Breast epithelium (tissue), 4 donors: ENCODE measurements at regions not wholly inside any gene's neighbourhood (a gene's known extent, or its start where the extent isn't known, plus 50 kb on each side); places are given as distances from the start of the nearest gene placed in this dataset.
A peak's percentile ranks its signal among the peaks of the same experiment; 100 is the strongest.

ENCODE experiments used
- DNase-seq, 2 donors: peaks; one replicate each; pipeline ENCODE4 v3.0.0-alpha.2; 2019; ENCODE audit warnings: low spot score in 2 of 2
- H3K27ac ChIP-seq, 2 donors: fragments of 200-600 bp; sonication (generic) in 1 of 2; one replicate each; pipeline ENCODE4 v1.5.1; 2016 to 2019; ENCODE audit warnings: mild to moderate bottlenecking in 1 of 2
- H3K27me3 ChIP-seq, 2 donors: fragments of 200-600 bp; sonication (generic) in 1 of 2; one replicate each; pipeline versions ENCODE4 v1.5.1 to v1.6.0; 2017 to 2019; ENCODE audit warnings: control low read depth in 1 of 2, mild to moderate bottlenecking in 1 of 2
- H3K36me3 ChIP-seq: fragments of 200-600 bp; one replicate; pipeline ENCODE4 v1.5.1; 2019
- H3K4me1 ChIP-seq, 2 donors: fragments of 200-600 bp; sonication (generic); one replicate each; pipeline ENCODE4 v1.5.1; 2016 to 2019; ENCODE audit warnings: control low read depth in 1 of 2
- H3K4me3 ChIP-seq, 3 donors: fragments of 200-600 bp; sonication (generic); 1 replicate in 2 of 3; 2 replicates in 1 of 3; pipeline ENCODE4 v1.5.1; 2016 to 2019; ENCODE audit warnings: mild to moderate bottlenecking in 3 of 3, moderate library complexity in 2 of 3
- H3K9me3 ChIP-seq, 2 donors: fragments of 200-600 bp; sonication (generic) in 1 of 2; one replicate each; pipeline ENCODE4 v1.5.1; 2016 to 2019; ENCODE audit warnings: control low read depth in 1 of 2
- POLR2A ChIP-seq: fragments of 450-650 bp; IDR thresholded peaks from one replicate; pipeline ENCODE4 v1.6.1; 2016; ENCODE audit warnings: antibody characterized with exemption, mild to moderate bottlenecking, moderate library complexity
- POLR2AphosphoS5 ChIP-seq, 3 donors: sonication (generic); formaldehyde crosslinking; IDR thresholded peaks; one replicate each; pipeline ENCODE4 v1.6.1; 2017; ENCODE audit warnings: antibody characterized with exemption in 3 of 3
- intact Hi-C: fragments of 100-400 bp; cut with DNase I; formaldehyde crosslinking; loops from one replicate; pipeline ENCODE4 v1.15.1; 2023; ENCODE audit warnings: low total_unique reads
- TF ChIP-seq, protein P1 (sequence below), 3 donors: fragments of 450-650 bp; IDR thresholded peaks; one replicate each; pipeline ENCODE4 v1.5.1; 2016 to 2017; ENCODE audit warnings: antibody characterized with exemption in 3 of 3, mild to moderate bottlenecking in 3 of 3, moderate library complexity in 3 of 3

DNA sequence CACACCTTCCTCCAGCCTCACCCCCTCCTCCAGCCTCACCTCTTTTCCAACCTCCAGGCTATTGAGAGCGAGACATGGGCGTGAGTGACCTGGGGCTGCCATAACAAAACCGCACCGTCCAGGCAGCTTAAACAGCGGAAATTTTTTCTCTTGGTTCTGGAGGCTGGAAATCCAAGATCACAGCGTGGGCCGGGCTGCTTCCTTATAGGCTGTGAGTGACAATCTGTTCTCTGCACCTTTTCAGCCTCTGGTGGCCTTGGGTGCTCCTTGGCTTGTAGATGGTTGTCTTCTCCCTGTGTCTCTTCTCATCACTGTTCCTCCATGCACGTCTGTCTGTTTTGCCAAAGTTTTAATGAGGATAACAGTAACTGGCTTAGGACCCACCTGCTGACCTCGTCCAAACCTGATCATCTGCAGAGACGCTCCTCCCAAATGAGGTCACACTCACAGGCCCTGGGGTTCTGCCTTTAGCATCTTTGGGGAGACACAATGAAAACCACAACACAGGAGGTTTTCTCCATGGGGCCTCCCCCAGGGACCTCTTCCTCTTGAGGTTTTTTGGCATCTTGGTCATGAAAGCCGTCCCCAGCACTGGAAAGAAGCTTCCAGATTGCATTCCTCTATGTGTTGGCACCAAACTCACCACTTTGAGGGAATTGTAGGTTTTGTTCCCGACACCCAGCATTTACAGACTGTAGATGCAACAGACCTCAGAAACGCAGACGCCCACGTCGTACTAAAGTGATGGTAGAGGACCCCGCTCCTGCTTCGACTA, 878.1 kb downstream of the BRD1 start:
- peaks cover 0 to 43% of the 10 kb centered on the region in 2 donors for H3K27me3 ChIP-seq
- H3K4me1 ChIP-seq: no peaks in the 10 kb centered on the region
- no peak overlapping the region for H3K4me3 ChIP-seq
- H3K27ac ChIP-seq: no peak overlapping the region
- H3K36me3 ChIP-seq: no peaks in the 10 kb centered on the region
- intact Hi-C loops: no loop called here
- peaks cover 0 to 4% of the 10 kb centered on the region in 2 donors for H3K9me3 ChIP-seq
- DNase-seq: no peak
- TF ChIP-seq POLR2A: no peak
- TF ChIP-seq, protein P1, sequence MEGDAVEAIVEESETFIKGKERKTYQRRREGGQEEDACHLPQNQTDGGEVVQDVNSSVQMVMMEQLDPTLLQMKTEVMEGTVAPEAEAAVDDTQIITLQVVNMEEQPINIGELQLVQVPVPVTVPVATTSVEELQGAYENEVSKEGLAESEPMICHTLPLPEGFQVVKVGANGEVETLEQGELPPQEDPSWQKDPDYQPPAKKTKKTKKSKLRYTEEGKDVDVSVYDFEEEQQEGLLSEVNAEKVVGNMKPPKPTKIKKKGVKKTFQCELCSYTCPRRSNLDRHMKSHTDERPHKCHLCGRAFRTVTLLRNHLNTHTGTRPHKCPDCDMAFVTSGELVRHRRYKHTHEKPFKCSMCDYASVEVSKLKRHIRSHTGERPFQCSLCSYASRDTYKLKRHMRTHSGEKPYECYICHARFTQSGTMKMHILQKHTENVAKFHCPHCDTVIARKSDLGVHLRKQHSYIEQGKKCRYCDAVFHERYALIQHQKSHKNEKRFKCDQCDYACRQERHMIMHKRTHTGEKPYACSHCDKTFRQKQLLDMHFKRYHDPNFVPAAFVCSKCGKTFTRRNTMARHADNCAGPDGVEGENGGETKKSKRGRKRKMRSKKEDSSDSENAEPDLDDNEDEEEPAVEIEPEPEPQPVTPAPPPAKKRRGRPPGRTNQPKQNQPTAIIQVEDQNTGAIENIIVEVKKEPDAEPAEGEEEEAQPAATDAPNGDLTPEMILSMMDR (IDR thresholded peaks at IDR 0.05): no peak
- no peak for TF ChIP-seq POLR2AphosphoS5 (IDR thresholded peaks at IDR 0.05)

DNA sequence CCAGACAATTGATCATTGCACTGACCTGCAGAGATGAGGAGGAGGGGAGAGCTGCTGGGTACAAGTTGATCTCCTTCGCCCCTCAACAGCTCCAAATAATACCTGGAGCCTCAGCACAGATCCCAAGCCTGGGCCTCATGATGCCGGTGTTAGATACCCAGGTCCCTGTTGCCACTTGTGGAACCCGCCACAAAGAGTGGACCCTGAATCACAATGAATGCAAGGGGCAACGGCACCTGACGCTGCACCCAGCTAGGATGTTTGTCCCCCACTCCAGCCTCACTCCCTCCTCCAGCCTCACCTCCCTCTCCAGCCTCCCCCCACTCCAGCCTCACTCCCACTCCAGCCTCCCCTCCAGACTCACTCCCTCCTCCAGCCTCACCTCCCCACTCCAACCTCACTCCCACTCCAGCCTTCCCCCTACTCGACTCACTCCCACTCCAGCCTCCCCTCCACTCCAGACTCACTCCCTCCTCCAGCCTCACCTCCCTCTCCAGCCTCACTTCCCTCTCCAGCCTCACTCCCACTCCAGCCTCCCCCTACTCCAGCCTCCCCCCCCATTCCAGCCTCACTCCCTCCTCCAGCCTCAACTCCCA, 879.0 kb downstream of the BRD1 start:
- TF ChIP-seq POLR2A (no peak), POLR2AphosphoS5 (IDR thresholded peaks at IDR 0.05) (no peak)
- TF ChIP-seq, protein P1 (IDR thresholded peaks at IDR 0.05): no peak
- no peak for DNase-seq
- no peaks in the 10 kb centered on the region for H3K36me3 ChIP-seq
- H3K4me1 ChIP-seq: no peaks in the 10 kb centered on the region
- peaks cover 0 to 42% of the 10 kb centered on the region in 2 donors for H3K27me3 ChIP-seq
- H3K9me3 ChIP-seq: peaks cover 0 to 4% of the 10 kb centered on the region in 2 donors
- no peak overlapping the region for H3K4me3 ChIP-seq
- no peak overlapping the region for H3K27ac ChIP-seq
- intact Hi-C loops: no loop called here

DNA sequence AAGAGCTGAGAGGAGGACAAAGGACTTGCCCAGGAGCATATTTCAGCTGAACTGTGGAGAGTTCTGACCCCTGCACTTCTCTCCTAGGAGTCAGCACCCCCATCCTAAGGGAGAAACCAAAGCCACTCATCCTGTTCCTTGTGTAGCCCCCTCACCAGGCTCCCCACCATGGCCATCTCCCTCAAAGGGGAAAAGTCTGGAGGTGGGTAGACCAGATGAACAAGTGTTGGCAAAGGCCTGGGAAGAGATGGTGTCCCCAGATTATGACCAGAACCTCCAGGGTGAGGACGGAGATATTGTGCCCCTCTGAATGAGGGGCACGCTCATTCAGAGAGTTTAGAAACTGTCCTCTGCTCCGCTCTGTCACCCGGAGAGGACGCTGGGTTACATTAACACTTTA, 880.0 kb downstream of the BRD1 start:
- intact Hi-C loops: no loop called here
- Histone ChIP-seq H3K9me3 (peaks cover 0 to 4% of the 10 kb centered on the region in 2 donors), H3K27me3 (peaks cover 0 to 35% of the 10 kb centered on the region in 2 donors), H3K4me3 (no peak overlapping the region), H3K27ac (no peak overlapping the region), H3K36me3 (no peaks in the 10 kb centered on the region), H3K4me1 (no peaks in the 10 kb centered on the region)
- DNase-seq: no peak
- TF ChIP-seq POLR2A: no peak
- TF ChIP-seq POLR2AphosphoS5 (IDR thresholded peaks at IDR 0.05): no peak
- TF ChIP-seq, protein P1 (IDR thresholded peaks at IDR 0.05): no peak

DNA sequence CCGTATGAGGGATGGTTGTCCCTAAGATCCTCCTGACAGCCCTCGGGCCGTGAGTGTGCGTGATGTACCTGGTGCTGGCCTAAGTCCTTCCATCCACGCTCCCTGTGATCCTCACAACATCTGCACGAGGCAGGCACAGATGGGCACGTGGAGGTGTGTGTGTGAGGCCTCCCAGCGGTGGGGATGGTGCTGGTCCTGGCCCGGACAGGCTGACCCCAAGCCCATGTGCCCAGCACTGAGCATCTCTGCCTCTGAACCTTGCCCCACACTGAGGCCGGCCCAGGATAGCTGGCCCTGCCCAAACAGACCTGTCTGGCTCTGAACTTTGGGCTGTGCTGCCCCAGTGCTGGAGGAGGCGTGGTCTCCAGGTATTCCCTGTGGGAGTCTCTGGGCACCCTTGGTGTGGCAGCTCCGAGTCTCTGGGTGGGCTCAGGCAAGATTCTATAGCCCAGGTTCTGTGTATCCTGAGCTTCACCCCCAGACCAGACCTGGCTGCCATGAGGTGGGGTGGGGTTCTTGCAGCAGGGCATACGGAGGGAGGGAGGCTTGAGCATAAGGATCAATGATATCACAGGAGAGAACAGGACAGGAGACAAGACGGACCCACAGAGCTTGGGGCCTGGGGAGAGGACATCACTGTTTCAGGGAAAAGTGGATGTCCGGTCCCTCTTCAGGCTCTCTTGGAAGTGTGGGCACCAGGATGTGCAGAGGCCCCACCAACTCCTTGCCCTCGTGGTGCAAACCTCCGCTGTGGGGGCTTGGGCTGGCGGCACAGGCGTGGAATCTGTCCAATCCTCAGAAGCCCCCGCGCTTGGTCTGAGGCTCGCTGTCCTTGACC, 881.8 kb downstream of the BRD1 start:
- no peak for TF ChIP-seq POLR2AphosphoS5 (IDR thresholded peaks at IDR 0.05)
- TF ChIP-seq, protein P1 (IDR thresholded peaks at IDR 0.05): no peak
- DNase-seq: peak in 1 of 2 donors; percentile 6
- intact Hi-C loops: no loop called here
- no peaks in the 10 kb centered on the region for H3K4me1 ChIP-seq
- H3K27ac ChIP-seq: no peak overlapping the region
- no peak overlapping the region for H3K4me3 ChIP-seq
- H3K27me3 ChIP-seq: peaks cover 0 to 31% of the 10 kb centered on the region in 2 donors
- no peaks in the 10 kb centered on the region for H3K9me3 ChIP-seq
- no peaks in the 10 kb centered on the region for H3K36me3 ChIP-seq
